CD14-positive monocyte (primary cell): ENCODE measurements at regions not wholly inside any gene's neighbourhood (a gene's known extent, or its start where the extent isn't known, plus 50 kb on each side); places are given as distances from the start of the nearest gene placed in this dataset.

Source experiments
- DNase-seq, 3 donors: peaks; one replicate each; pipeline ENCODE4 v3.0.0-alpha.2; 2011 to 2022
- H2AFZ ChIP-seq: 2 replicates; pipeline ENCODE4 v1.6.0; 2012; ENCODE audit warnings: mild to moderate bottlenecking, low read depth, low read length, inconsistent platforms; ENCODE audit not compliant: insufficient read depth, poor library complexity, severe bottlenecking
- H3K27ac ChIP-seq, 2 donors: 1 replicate in 1 of 2; 2 replicates in 1 of 2; pipeline ENCODE4 v1.5.1; 2012 to 2013; ENCODE audit warnings: low read length in 2 of 2, control low read depth in 1 of 2, inconsistent platforms in 1 of 2, low read depth in 1 of 2, mild to moderate bottlenecking in 1 of 2
- H3K27me3 ChIP-seq, 2 donors: one replicate each; pipeline versions ENCODE4 v1.6.0 to v1.6.1; 2011 to 2013; ENCODE audit warnings: low read length in 2 of 2; ENCODE audit not compliant: control insufficient read depth in 2 of 2, insufficient read depth in 2 of 2
- H3K36me3 ChIP-seq, 2 donors: replicated peaks in 1 of 2; 1 replicate in 1 of 2; 2 replicates in 1 of 2; pipeline versions ENCODE4 v1.5.1 to v1.6.1; 2012 to 2013; ENCODE audit warnings: low read length in 2 of 2, control low read depth in 1 of 2, inconsistent platforms in 1 of 2, mild to moderate bottlenecking in 1 of 2; ENCODE audit not compliant: insufficient read depth in 2 of 2, control insufficient read depth in 1 of 2
- H3K4me1 ChIP-seq, 2 donors: 1 replicate in 1 of 2; 2 replicates in 1 of 2; pipeline versions ENCODE4 v1.5.1 to v1.6.1; 2012 to 2013; ENCODE audit warnings: low read length in 2 of 2, control low read depth in 1 of 2, inconsistent platforms in 1 of 2, mild to moderate bottlenecking in 1 of 2, moderate library complexity in 1 of 2; ENCODE audit not compliant: insufficient read depth in 2 of 2, control insufficient read depth in 1 of 2
- H3K4me2 ChIP-seq: replicated peaks from 2 replicates; pipeline ENCODE3; 2012; ENCODE audit warnings: low read length, moderate library complexity, mild to moderate bottlenecking; ENCODE audit not compliant: poor library complexity, severe bottlenecking; ENCODE audit errors: extremely low read depth
- H3K4me3 ChIP-seq, 3 experiments: fragments of 200-600 bp in 1 of 3; sonication (generic) in 1 of 3; replicated peaks in 1 of 3; 1 replicate in 2 of 3; 2 replicates in 1 of 3; pipeline ENCODE4 v1.5.1; 2011 to 2013; ENCODE audit warnings: low read length in 3 of 3, mild to moderate bottlenecking in 3 of 3, control low read depth in 2 of 3, low read depth in 2 of 3, inconsistent platforms in 1 of 3, moderate library complexity in 1 of 3
- H3K79me2 ChIP-seq: 2 replicates; pipeline ENCODE4 v1.6.0; 2012; ENCODE audit warnings: mild to moderate bottlenecking, control low read depth, inconsistent platforms, low read length, moderate library complexity; ENCODE audit not compliant: insufficient read depth
- H3K9ac ChIP-seq: 2 replicates; pipeline ENCODE4 v1.6.0; 2017; ENCODE audit warnings: low read length, mild to moderate bottlenecking; ENCODE audit not compliant: insufficient read depth, poor library complexity, severe bottlenecking
- H3K9me3 ChIP-seq, 2 donors: replicated peaks in 1 of 2; 1 replicate in 1 of 2; 2 replicates in 1 of 2; pipeline versions ENCODE4 v1.5.1 to v1.6.1; 2012 to 2013; ENCODE audit warnings: low read length in 2 of 2, control low read depth in 1 of 2; ENCODE audit not compliant: control insufficient read depth in 1 of 2, insufficient read depth in 1 of 2
- H4K20me1 ChIP-seq: 2 replicates; pipeline ENCODE4 v1.6.0; 2012; ENCODE audit warnings: mild to moderate bottlenecking, low read length, control low read depth, moderate library complexity; ENCODE audit not compliant: insufficient read depth
- H3K27ac Mint-ChIP-seq, 7 donors: one replicate each; pipeline ENCODE4 v1.8.0; 2020; ENCODE audit warnings: mild to moderate bottlenecking in 7 of 7, mixed read lengths in 7 of 7, moderate library complexity in 6 of 7, inconsistent platforms in 2 of 7
- H3K27me3 Mint-ChIP-seq, 3 donors: one replicate each; pipeline ENCODE4 v1.8.0; 2021 to 2022; ENCODE audit warnings: low read depth in 3 of 3, mild to moderate bottlenecking in 3 of 3, mixed read lengths in 3 of 3, moderate library complexity in 3 of 3, inconsistent platforms in 1 of 3
- H3K36me3 Mint-ChIP-seq, 2 donors: one replicate each; pipeline ENCODE4 v1.8.0; 2020; ENCODE audit warnings: mixed read lengths in 2 of 2, inconsistent platforms in 1 of 2, mild to moderate bottlenecking in 1 of 2
- H3K4me1 Mint-ChIP-seq: one replicate; pipeline ENCODE4 v1.8.0; 2020; ENCODE audit warnings: mild to moderate bottlenecking, mixed read lengths
- H3K4me3 Mint-ChIP-seq, 2 donors: one replicate each; pipeline ENCODE4 v1.8.0; 2020; ENCODE audit warnings: mild to moderate bottlenecking in 2 of 2, mixed read lengths in 2 of 2, moderate library complexity in 1 of 2
- H3K9me3 Mint-ChIP-seq, 7 donors: one replicate each; pipeline ENCODE4 v1.8.0; 2020 to 2022; ENCODE audit warnings: mixed read lengths in 7 of 7, mild to moderate bottlenecking in 6 of 7, moderate library complexity in 6 of 7, inconsistent platforms in 2 of 7
- WGBS: methylation state at CpG from one replicate; pipeline ENCODE4 v1.1.5; 2013; ENCODE audit warnings: missing lambda C conversion rate; ENCODE audit not compliant: insufficient coverage; 5-methylcytosine and 5-hydroxymethylcytosine counted together
- intact Hi-C, 2 donors: fragments of 100-400 bp; cut with micrococcal nuclease; formaldehyde crosslinking; loops; one replicate each; pipeline versions ENCODE4 v1.15.0 to v1.15.1; 2023
- TF ChIP-seq, protein P1 (sequence below): fragments of 200-600 bp; IDR thresholded peaks from one replicate; pipeline ENCODE4 v1.8.0; 2022; ENCODE audit warnings: antibody characterized with exemption, mild to moderate bottlenecking

DNA sequence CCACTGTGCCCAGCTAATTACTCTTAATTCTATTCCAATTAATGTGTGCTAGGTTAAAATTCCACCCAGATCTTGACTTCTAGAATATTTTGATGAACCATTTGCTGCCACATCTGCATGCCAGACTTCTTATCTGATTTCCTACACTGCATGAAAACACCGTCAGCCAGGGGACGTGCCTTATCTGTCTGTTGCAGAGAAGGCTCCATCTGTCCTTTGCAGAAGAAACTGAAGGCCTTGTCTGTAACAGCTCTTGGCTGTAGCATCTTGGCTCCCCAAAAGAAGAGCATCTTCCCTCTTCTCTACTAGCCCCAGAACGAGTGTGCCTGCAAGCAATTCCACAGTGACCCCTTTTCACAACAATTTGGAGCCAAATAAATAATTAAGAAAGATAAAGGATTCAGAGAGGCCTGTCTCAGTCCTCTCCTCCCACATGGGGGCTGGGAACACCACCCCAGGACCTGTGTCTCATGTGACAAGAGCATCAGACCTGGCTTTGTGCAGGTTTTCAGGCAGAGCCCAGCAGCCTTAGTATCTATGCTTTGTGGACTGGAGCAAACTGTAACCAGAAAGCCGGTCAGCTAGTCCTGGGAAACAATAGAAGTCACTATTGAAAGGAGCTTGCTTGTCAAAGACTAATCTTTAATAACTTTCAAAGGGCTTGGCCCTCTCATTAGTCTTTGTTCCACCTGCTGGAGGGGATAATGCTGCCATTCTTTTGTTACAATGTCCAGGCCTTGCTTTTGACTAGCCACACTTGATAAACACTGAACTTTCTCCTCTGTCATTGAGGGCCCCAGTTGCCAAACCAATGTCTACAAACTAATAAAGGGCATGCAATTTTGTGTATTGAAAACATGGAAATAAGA lies 84.0 kb upstream of the NEUROD1 start:
- no peaks in the 10 kb centered on the region for H3K4me1 ChIP-seq
- Mint-ChIP-seq H3K27ac (peak overlapping the region in 1 of 7 donors; percentile 18), H3K36me3 (no peaks in the 10 kb centered on the region), H3K27me3 (no peaks in the 10 kb centered on the region), H3K4me1 (no peaks in the 10 kb centered on the region), H3K9me3 (peaks cover 0 to 4% (median 2%) of the 10 kb centered on the region in 7 donors), H3K4me3 (no peak overlapping the region)
- no peaks in the 10 kb centered on the region for H3K27me3 ChIP-seq
- H3K9ac ChIP-seq: no peak overlapping the region
- H2AFZ ChIP-seq: peak overlapping the region; percentile 21
- 50% methylated on average over 2 of the region's 4 CpGs for whole genome bisulfite sequencing
- TF ChIP-seq, protein P1, sequence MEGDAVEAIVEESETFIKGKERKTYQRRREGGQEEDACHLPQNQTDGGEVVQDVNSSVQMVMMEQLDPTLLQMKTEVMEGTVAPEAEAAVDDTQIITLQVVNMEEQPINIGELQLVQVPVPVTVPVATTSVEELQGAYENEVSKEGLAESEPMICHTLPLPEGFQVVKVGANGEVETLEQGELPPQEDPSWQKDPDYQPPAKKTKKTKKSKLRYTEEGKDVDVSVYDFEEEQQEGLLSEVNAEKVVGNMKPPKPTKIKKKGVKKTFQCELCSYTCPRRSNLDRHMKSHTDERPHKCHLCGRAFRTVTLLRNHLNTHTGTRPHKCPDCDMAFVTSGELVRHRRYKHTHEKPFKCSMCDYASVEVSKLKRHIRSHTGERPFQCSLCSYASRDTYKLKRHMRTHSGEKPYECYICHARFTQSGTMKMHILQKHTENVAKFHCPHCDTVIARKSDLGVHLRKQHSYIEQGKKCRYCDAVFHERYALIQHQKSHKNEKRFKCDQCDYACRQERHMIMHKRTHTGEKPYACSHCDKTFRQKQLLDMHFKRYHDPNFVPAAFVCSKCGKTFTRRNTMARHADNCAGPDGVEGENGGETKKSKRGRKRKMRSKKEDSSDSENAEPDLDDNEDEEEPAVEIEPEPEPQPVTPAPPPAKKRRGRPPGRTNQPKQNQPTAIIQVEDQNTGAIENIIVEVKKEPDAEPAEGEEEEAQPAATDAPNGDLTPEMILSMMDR: no peak
- DNase-seq: no peak
- no peak overlapping the region for H3K4me2 ChIP-seq
- no peaks in the 10 kb centered on the region for H3K79me2 ChIP-seq
- no peaks in the 10 kb centered on the region for H4K20me1 ChIP-seq
- intact Hi-C loops: no loop called here
- H3K4me3 ChIP-seq: no peak overlapping the region
- H3K9me3 ChIP-seq: no peaks in the 10 kb centered on the region
- no peaks in the 10 kb centered on the region for H3K36me3 ChIP-seq
- H3K27ac ChIP-seq: no peak overlapping the region

DNA sequence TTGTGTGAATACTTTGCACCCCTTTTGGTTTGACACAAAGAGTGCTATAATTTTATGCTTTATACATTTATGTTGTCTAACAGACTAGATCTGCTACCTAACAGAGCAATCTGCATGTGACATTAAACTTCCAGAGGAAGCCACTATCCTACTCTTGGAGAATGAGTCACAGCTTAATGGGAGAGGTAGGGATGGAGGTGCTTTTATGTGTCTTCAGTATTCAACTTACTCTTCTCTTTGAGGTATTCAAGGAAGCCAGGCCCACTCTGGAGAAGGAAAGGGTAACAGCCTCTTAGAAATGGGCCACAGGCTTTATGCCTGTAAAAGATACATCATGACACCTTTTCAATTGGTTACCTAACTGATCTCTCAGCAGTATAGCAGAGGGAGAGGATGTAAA lies 85.8 kb upstream of the NEUROD1 start:
- intact Hi-C loops: no loop called here
- no peak for DNase-seq
- Histone ChIP-seq H3K27ac (no peak overlapping the region), H3K4me3 (no peak overlapping the region), H2AFZ (no peak overlapping the region), H3K4me2 (no peak overlapping the region), H4K20me1 (no peaks in the 10 kb centered on the region), H3K36me3 (no peaks in the 10 kb centered on the region), H3K9me3 (no peaks in the 10 kb centered on the region), H3K27me3 (no peaks in the 10 kb centered on the region), H3K4me1 (no peaks in the 10 kb centered on the region), H3K9ac (no peak overlapping the region), H3K79me2 (no peaks in the 10 kb centered on the region)
- Mint-ChIP-seq H3K27me3 (no peaks in the 10 kb centered on the region), H3K4me1 (no peaks in the 10 kb centered on the region), H3K9me3 (peaks cover 0 to 5% (median 0%) of the 10 kb centered on the region in 7 donors), H3K27ac (no peak overlapping the region), H3K36me3 (no peaks in the 10 kb centered on the region), H3K4me3 (no peak overlapping the region)
- TF ChIP-seq, protein P1: no peak
